C1 segment of cervical spinal cord (tissue), 14 donors: ENCODE measurements at regions not wholly inside any gene's neighbourhood (a gene's known extent, or its start where the extent isn't known, plus 50 kb on each side); places are given as distances from the start of the nearest gene placed in this dataset.
"Not testable (repeated sequence)": the region's sequence is repeated elsewhere in the genome, so short reads cannot be mapped to it uniquely, and the experiment has no call there.

Source experiments
- DNase-seq, 14 donors: peaks; one replicate each; lab custom pipeline; 2025; lab: John Stamatoyannopoulos, UW

DNA sequence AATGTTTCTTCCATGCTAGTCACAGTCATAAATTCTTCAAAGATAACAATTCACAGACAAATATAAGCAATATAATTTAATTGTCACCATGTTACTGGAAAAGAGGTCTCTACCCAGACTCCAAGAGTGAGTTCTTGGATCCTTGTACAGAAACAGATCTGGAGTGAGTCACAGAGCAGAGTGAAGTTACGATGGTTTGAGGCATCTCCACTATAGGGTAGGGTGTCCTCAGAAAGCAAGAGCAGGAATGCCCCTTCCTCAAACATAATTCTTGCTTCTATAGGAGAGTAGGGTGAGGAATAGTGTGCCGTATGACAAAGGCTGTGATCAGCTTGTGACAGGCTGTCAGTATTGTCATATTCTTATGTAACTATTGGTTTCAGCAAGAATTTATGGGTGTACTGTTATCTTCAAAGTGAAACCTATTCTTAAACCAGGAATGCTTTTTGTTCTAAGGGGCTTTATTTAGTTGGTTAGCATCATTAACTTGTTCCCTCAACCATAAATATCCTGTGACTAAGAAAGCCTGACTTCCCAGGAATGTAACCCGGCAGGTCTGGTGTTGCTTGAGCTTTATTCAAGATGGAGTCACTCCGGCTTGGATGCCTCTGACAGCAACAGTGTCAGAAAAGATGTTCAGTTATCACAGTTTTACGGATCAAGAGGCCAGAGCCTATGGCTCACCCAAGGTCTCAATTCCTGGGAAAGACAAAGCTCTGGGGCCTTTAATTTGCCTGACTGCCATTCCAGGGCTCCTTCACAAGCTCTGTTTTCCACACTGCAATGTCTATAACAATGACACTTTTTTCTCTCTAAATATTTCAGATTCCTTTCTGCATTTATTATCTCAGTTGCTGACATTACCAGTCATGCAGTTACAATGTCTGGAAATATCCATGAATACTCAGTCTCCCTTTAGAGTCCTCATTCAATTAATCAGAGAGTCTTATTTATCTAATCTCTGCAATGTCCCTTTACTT is 298.6 kb downstream of the C6orf118 start:
- DNase-seq = no peak

DNA sequence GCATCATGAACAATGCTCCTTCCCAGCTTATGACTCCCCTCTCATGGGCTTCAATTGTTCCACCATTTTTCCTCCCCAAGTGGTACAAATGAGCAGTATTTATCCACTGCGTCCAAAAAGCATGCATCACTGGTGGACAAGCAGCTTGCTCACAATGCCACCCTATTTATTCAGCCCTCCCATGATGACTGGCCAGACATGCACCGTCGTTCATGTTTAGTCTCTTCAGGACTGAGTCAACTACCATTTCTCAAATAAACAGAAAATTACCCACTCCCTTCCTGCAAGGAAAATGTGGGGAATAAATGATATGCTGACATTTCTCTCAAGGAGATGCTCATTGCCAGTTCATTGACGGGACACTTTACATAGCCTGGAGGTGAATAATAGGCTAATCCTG is 300.4 kb downstream of the C6orf118 start:
- DNase-seq = no peak

DNA sequence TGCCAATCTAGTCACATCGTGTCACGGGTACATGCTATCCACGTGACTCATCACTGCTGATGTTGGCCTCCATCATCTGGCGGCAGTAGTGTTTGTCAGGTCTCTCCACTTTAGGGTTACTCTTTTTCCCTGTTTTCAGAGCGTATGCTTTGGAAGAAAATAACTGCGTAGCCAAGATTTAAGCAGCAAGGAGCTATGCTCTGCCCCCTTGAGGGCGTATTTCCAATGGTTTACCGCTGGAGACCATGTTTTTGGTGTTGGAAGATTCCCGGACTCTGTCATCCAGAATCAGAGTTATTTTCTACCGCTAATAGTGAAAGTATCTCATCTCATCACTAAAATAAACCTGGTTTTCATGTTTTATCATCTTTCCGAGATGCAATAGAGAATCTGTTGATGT is 306.5 kb downstream of the C6orf118 start:
- no peak for DNase-seq

DNA sequence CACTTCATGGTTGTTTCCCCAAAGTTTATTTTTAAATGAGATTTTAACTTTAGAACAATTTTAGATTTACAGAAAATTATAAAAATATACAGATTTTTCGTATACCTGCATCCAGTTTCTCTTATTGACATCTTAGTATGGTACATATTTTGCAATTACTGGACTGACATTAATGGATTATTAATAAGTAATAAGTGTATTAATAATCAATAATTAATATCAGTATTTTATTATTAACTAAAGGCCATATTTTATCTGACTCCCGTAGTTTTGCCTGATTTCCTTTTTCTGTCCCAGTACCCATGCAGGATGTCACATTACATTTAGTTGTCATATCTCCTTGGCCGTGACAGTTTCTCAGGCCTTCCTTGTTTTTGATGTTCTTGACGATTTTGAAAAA is 307.0 kb downstream of the C6orf118 start:
- no peak for DNase-seq

DNA sequence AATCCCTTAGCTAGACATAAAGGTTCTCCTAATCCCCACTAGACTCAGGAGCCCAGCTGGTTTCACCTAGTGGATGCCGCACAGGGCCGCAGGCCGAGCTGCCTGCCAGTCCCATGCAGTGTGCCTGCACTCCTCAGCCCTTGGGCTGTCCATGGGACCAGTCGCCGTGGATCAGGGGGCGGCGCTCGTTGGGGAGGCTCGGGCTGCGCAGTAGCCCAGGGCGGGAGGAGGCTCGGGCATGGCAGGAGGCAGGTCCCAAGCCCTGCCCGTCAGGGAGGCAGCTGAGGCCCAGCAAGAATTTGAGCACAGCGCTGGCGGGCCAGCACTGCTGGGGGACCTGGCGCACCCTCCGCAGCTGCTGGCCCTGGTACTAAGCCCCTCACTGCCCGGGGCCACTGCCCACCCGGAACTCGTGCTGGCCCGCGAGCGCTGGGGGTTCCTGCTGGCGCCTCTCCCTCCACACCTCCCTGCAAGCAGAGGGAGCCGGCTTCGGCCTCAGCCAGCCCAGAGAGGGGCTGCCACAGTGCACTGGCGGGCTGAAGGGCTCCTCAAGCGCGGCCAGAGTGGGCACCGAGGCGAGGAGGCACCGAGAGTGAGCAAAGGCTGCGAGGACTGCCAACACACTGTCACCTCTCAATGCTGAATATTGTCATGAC is 307.8 kb downstream of the C6orf118 start:
- DNase-seq = no peak

DNA sequence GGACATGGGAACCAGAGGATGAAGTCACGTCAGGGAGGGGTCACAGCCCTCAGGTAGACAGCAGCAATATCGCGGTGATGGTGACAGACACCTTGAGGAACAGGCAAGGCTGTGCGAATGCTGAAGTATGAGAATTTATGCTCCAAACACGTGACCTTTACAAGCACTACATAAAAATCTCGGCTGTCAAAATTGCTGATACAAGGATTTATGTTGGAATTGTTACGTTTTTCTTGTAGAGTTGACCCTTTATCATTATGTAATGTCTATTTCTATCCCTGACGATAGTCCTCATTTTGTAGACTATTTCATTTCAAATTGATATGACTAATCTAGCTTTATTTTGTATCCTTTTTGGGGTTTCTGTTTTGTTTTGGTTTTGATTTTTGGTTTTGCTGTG is 311.1 kb downstream of the C6orf118 start:
- DNase-seq = no peak

DNA sequence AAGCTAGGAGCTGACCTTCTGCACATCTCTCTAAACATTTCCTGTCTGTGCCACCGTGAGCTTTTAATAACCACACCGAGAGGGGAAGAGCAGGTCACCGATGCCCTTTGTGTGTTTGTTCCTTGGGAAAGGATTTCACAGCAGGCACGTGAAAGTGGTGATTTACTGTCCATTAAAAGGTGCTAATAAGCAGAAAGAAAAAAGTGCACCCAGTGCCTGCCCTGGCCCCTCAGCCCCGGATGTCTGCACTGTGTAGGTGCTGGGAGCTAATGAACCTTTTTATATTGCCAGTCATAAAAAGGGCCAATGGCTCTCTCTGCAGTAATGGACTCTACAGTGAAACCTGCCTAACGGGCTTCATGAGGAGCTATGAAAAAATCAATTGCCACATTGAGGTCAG is 312.6 kb downstream of the C6orf118 start:
- no peak for DNase-seq

DNA sequence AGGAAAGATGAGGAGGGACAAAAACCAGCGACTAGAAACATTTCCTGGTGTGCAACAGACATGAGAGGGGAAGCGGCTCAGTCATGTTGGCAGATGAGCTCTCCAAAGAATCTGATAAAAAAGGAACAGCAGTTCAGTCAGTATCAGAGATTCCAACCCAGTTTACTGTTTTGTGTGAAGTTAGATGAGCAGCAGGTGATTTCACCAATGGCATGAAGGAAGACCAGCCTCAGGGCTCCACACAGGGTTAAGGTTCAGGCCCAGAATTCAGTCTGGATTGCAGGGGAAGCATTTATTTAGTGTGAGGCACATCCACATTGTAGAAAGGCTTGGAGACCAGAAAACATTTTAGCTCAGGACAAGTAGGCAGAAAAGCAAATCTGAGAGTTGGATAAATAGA is 317.8 kb downstream of the C6orf118 start:
- no peak for DNase-seq

DNA sequence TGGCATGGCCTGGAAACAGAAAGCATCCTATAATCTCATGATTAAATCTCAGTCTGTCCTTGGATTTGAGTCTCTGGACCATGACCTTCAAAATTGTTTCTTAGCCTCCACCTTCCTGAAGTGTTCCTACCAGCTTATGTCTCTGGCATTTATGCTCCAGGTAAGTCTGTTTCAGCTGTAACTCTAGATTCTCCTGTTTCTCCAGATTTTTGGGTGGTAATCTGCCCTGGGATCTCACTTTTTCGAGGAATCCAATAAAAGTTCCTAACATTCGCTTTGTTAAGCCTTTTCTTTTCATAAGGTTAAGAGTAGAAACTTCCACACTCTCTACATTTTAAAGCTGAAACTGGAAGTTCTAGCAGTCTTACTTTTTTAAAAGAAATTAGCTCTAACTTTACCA is 318.5 kb downstream of the C6orf118 start:
- no peak for DNase-seq

DNA sequence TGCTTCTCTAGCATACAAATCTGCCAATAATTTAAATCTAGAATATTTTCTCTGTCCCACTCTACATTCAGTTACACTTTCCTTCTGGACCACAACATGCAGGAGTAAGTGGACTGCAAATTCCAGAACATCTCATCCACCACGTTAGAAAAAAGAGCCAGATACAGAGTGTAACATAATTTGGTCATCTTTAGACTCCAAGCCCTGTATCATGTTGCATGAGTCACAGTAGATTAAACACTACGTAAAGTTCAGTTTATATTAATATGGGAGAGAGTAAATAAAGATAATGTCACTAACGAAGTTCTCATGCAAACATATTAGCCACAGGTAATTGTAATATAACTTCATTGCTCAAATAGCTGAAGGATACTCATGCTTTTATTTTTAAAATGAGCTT is 327.0 kb downstream of the C6orf118 start:
- no peak for DNase-seq

DNA sequence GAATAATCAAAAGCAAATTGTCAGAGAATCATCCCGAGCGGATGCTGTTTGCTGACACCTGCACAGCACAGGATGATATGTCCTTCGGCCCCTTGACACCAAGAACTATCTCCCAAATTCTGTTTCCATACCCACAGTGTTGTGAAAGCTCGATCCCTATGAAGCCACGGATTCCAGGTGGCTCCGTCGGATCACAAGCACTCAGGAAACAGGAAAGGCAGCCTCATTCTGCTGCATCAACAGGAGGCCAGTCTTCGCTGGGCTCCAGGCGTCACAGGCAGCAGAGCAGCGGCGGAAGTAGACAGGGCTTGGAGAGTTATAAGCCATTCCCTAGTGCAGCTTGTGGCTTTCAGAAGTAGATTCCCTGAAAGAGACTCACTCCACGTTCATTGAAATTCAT is 342.3 kb downstream of the C6orf118 start:
- no peak for DNase-seq

DNA sequence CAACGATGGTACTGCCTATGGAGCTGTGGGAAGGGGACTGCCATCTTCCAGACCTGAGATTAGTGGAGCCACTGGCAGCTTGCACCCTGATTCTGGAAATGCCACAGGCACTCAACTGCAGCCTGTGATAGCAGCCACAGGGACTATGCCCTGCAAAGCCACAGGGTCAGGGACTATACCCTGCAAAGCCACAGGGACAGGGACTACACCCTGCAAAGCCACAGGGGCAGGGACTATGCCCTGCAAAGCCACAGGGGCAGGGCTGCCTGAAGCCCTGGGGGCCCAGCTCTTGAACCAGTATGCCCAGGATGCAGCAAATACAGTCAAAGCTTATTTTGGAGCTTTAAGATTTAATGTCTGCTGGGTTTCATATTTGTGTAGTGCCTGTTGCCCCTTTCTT is 346.6 kb downstream of the C6orf118 start:
- no peak for DNase-seq

DNA sequence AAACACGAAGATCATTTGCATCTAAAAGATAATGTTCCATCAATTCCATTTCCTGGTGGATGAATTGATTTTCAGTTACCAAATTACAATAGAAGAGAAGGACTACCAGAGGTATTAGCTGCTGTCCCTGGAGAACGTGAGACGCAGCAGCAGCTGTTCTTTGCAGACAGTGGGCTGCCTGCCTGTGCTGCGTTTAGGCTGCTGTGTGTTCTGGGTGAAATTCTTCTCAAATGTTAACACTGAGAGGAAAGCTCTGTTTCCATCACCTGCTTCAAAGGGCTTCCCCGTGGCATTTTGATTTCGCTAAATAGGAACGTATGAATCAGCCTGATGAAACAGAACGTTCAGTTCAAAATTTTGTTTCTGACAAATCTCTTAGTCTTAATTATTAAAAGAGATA is 362.2 kb downstream of the C6orf118 start:
- DNase-seq = no peak

DNA sequence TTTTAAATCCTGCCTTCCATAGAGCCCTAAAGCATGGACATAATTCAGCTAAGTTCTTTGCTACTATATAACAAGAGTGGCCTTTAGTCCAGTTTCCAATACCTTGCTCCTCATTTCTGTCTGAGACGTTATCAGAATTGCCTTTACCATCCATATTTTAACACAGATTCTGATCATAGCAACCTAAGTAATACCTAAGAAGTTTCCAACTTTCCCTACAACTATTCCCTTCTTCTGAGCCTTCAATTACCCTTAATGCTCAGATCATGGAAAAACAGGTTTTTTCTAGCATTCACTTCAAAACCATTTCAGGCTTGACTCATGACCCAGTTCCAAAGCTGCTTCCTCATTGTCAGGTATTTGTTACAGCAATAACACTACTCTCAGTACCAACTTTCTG is 367.1 kb downstream of the C6orf118 start:
- no peak for DNase-seq

DNA sequence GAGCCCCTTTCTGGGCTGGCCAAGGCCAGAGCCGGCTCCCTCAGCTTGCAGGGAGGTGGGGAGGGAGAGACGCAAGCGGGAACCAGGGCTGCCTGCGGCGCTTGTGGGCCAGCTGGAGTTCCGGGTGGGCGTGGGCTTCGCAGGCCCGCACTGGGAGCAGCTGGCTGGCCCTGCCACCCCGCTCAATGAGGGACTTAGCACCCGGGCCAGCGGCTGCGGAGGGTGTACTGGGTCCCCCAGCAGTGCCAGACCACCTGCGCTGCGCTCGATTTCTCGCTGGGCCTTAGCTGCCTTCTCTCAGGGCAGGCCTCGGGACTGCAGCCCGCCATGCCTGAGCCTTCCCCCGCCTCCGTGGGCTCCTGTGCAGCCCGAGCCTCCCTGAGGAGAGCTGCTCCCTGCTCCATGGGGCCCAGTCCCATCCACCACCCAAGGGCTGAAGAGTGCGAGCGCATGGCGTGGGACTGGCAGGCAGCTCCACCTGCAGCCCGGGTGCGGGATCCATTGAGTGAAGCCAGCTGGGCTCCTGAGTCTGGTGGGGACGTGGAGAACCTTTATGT is 376.1 kb downstream of the C6orf118 start:
- DNase-seq = not testable (repeated sequence)

DNA sequence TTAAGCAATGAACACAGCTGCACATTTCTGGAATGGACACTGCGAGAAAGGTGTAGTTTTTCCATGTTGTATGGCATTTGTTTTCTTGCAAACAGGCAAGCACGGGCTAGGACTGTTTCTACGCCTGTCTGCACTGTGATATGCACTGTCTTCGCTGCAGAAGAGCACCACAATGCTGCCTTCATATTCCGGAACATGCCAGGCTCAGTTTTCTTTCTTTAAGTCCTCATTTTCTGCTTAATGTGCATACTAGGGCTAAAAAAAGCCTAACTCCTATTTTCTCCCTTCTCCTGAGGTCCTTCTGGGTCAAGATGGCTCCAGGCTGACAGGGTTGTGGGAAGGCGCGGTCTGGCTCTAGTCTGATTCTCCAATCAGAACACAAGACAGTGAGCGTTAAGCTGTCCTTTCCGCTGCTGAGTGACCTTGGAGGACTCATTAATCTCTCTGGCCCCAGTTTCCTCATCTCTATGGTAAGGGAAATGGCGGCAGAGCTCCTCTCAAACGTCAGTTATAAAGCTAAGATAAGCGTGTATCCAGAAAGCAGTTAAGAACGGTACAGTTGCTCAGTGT is 379.9 kb downstream of the C6orf118 start:
- peak in 1 of 14 donors; percentile 26 for DNase-seq

DNA sequence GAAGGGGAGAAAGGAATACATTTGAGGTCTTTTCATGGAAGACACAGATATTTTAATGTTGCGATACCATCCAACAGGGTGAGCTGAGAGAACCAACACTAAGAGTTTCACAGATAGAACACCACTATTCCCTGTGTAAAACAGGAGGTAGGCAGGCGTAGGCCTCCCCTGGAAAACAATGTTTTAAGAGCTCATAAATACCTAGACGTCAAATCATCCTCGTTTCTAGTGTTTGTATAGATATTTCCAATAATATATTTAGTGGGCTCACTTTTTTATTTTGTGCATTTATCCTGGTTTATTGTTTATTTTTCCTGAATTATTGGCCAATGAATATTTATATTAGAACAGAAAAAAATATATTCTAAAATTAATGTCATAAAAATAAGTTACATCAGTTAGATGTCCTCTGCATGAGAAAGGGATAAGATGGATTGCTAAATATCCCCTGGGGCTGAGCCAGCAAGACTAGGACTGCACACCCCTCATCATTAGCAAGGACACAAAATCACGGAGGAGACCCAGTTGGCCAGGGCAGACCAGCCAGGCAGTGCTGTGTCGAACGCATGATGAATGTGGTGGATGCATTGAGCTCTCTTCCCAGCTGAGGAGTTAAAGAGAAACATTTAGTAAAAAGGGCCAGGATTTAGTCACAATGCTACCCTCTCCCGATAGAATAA is 380.5 kb downstream of the C6orf118 start:
- DNase-seq = peak in 3 of 14 donors; percentile 11 to 31 (median 17)

DNA sequence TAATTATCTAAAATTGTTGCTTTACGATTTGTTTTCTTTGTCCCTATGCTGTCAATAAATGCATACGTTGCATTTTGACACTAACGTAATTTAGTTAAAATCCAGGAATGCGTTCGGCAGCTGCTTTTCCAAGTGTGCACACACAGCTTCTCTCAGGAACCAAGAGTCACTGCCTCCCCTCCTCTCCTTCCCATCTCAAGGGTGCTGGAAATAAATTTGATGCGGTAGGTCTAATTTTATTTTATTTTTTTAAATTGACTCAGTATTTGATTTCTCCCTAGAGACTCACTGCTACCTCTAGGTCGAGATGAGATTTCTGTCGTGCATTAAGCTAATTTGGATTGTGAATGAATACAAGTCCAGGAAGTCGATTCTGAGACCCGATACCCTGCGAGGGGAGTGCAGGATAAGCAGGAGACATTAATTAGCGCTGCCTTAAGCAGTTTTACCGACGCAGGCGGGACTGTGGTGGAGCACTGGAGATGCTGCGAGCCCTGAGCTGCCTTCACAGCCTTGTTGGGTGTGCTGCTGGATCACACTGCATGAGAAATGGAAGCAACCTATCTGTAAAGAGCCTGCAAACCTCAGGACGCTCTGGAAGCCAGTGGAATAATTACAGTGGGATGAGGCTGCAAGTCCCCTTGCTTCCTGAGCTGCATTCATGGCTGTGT is 381.2 kb downstream of the C6orf118 start:
- DNase-seq = peak in 8 of 14 donors; percentile 6 to 71 (median 24)

DNA sequence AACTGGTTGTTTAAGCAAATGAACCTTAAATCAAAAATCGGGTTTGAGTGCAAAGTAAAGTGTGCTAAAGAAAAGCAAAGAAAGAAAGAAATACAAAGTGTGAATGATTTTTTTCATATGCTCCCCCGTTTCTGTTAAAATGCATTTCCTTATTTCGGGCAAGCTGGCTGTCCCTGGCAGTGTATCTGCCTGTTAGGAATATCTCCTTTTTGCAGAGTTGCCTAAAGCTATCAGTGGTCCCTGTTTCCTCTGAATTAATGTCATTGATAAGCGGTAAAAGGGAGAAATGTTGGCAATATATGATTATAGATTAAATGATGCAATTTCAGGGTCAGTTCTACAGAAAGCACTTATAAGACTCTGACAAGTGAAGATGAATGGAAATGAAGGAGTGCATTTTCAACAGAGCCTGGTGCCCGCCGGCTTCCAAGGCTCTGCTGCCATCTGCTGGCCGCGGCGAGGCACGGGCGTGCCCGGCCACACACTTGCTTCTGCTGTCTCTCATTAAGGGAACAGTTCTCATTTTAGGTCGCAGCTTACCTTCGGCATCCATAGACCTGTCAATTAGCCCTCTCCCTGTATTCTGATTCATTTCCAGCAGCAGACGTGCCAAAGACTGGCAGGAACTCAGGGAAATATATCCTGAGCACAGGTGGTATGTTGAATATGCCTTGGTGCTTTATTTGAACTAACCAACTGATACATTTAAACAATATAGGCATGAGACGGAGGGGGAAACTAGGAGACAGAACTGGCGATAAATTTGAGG is 381.9 kb downstream of the C6orf118 start:
- peak in 13 of 14 donors; percentile 17 to 89 (median 75) for DNase-seq

DNA sequence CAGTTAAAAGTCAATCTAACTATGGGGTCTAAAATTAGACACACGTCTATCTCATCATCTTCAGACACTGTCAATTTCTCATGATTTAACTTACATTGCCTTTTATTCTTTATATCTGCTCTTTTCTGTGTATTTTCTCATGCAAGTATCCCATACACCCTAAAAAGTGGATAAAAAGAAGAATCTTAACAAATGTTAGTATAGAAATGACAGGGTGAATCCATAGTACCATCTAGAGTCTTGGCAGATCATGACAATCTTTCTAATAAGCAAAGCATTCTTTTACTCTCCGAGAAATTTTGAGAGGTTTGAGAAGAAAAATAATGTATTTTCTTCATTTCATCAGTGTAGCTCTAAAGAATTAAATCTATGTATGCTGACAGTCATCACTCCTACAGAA is 382.7 kb downstream of the C6orf118 start:
- no peak for DNase-seq
